LNCaP clone FGC (cell line): ENCODE measurements at regions not wholly inside any gene's neighbourhood (a gene's known extent, or its start where the extent isn't known, plus 50 kb on each side); places are given as distances from the start of the nearest gene placed in this dataset.

Experiments used
- DNase-seq: peaks from one replicate; pipeline ENCODE4 v3.0.0-alpha.2; 2011; ENCODE audit warnings: low read depth
- H3K4me3 ChIP-seq: 2 replicates; pipeline ENCODE4 v1.5.1; 2011; ENCODE audit warnings: mild to moderate bottlenecking, low read depth, low read length, control low read depth
- CTCF ChIP-seq: IDR thresholded peaks from 2 replicates; pipeline ENCODE4 v1.5.1; 2012; ENCODE audit warnings: mild to moderate bottlenecking; ENCODE audit not compliant: control insufficient read depth, insufficient read depth; ENCODE audit errors: extremely low read depth

GRCh38 chr3:95438274-95438673 is 1375.4 kb downstream of the NSUN3 start:
- no peak overlapping the region for H3K4me3 ChIP-seq
- DNase-seq: no peak
- no peak for TF ChIP-seq CTCF

DNA sequence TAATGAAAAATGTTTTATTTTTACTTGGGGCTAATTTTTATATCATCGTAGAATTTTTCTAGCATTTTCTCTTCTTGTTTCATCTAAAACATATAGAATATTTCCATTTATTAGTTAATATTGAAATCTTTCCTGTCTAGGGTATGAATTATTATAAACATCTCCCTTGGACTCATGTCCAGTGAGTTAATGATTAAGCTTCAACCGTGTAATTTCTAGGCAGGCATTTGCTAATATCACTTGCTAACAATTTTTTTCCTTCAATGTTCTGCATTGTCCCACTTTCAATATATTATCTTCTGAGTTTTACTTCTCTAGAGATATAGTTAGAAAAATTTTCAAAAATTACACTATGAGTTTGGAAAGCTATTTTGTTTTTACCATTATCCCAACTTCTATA is 1371.6 kb upstream of the EPHA6 start:
- no peak overlapping the region for H3K4me3 ChIP-seq

DNA sequence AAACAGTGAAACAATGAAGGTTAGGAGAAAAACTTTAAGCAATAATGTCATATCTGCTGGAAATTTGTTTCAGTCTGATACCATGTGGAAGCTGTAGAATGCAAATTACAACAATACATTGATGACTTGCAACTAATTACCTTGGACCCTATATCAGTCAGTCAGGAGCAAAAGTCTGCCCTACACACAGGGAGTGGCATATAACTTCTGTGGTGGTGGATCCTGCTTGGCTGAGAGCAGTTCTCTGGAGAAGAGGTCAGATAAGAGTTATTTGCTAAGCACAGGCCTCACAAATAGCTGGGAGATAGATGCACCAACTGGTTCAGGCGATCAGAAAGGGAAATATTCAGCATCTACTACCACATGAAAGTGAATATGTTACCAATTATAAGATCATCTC is 1364.6 kb upstream of the EPHA6 start:
- H3K4me3 ChIP-seq: no peak overlapping the region
- TF ChIP-seq CTCF: no peak

More for the DNA sequence above, 1371.6 kb upstream of the EPHA6 start:
- DNase-seq: no peak
- TF ChIP-seq CTCF: no peak

GRCh38 chr3:95453242-95453641 is 1361.2 kb upstream of the EPHA6 start:
- TF ChIP-seq CTCF: no peak
- H3K4me3 ChIP-seq: no peak overlapping the region
- DNase-seq: no peak

More for the DNA sequence above, 1364.6 kb upstream of the EPHA6 start:
- no peak for DNase-seq

GRCh38 chr3:95456835-95457234 is 1357.6 kb upstream of the EPHA6 start:
- no peak for TF ChIP-seq CTCF
- no peak for DNase-seq
- no peak overlapping the region for H3K4me3 ChIP-seq

DNA sequence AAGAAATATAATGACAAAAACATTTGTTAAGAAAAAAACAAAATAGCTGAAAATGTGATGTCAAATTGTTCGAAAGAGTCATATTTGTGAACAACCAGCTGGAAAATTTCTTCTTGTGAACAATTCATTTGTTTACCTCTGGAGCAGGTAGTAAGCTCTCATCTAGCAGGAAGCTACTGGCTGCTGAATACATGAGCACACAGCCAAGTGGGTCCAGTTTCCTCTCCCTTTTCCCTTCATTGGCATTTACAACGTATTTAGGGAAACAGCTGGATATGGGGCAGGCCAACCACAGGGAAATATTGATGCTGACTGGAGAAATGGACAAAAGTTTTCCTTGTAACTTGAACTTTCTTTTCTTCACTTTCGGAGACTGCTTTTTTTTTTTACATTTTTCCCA is 1354.7 kb upstream of the EPHA6 start:
- H3K4me3 ChIP-seq: no peak overlapping the region
- no peak for TF ChIP-seq CTCF
- DNase-seq: no peak

GRCh38 chr3:95460274-95460673 is 1354.1 kb upstream of the EPHA6 start:
- no peak for TF ChIP-seq CTCF
- no peak overlapping the region for H3K4me3 ChIP-seq
- peak; percentile 25 for DNase-seq
